Breast epithelium (tissue), 3 donors: ENCODE measurements at regions not wholly inside any gene's neighbourhood (a gene's known extent, or its start where the extent isn't known, plus 50 kb on each side); places are given as distances from the start of the nearest gene placed in this dataset.

Source experiments
- CTCF ChIP-seq, 3 donors: fragments of 450-650 bp; IDR thresholded peaks; one replicate each; pipeline ENCODE4 v1.5.1; 2016 to 2017; ENCODE audit warnings: antibody characterized with exemption in 3 of 3, mild to moderate bottlenecking in 3 of 3, moderate library complexity in 3 of 3
- POLR2AphosphoS5 ChIP-seq, 3 donors: sonication (generic); formaldehyde crosslinking; IDR thresholded peaks; one replicate each; pipeline ENCODE4 v1.6.1; 2017; ENCODE audit warnings: antibody characterized with exemption in 3 of 3

GRCh38 chr16:54226296-54227010, 60.1 kb downstream of the IRX3 start:
- no peak for TF ChIP-seq POLR2AphosphoS5 (IDR thresholded peaks at IDR 0.05)
- no peak for TF ChIP-seq CTCF (IDR thresholded peaks at IDR 0.05)
